Activated T-cell treated with anti-CD3 and anti-CD28 coated beads for 48 hours (primary cell): ENCODE measurements at regions not wholly inside any gene's neighbourhood (a gene's known extent, or its start where the extent isn't known, plus 50 kb on each side); places are given as distances from the start of the nearest gene placed in this dataset.

Experiments used
- DNase-seq: peaks from one replicate; pipeline ENCODE4 v3.0.0-alpha.2; 2020; ENCODE audit warnings: low read depth

DNA sequence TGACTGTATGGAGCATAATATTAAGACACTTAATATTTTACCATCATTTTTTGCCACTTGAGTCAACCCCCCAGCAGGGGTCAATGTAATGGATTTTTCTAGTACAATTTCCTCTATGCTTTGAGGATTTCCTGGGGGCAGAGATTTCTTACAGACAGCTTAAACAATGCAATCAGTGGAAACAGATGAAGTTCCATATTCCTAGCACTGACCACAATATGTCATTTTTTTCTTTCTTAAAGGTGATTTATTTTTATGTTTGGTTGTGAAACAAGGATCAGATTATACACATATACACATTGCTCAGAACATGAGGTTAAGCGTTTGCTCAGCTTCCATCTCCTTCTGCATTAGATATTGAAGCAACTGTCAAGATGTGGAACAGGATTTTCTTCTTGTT, 82.0 kb upstream of the ID4 start:
- DNase-seq: no peak

DNA sequence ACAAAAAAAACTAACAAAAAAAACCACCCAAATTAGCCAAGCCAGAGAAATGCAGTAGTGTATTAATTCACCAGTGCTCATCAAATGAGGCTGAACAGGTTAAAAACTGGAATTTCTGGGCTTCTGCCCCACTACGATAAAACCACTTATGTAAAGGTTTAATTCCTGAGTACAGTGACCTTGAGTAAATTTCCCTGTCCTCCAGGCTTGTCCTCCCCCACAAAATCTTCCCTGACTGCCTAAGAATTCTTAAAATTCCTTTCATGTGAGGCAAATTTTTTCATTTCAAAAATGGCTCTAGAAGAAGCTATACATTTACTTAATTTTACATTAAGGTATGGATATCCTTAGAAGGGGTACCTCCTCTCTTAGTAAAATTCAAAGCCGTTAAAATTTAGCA, 80.1 kb upstream of the ID4 start:
- DNase-seq: no peak

DNA sequence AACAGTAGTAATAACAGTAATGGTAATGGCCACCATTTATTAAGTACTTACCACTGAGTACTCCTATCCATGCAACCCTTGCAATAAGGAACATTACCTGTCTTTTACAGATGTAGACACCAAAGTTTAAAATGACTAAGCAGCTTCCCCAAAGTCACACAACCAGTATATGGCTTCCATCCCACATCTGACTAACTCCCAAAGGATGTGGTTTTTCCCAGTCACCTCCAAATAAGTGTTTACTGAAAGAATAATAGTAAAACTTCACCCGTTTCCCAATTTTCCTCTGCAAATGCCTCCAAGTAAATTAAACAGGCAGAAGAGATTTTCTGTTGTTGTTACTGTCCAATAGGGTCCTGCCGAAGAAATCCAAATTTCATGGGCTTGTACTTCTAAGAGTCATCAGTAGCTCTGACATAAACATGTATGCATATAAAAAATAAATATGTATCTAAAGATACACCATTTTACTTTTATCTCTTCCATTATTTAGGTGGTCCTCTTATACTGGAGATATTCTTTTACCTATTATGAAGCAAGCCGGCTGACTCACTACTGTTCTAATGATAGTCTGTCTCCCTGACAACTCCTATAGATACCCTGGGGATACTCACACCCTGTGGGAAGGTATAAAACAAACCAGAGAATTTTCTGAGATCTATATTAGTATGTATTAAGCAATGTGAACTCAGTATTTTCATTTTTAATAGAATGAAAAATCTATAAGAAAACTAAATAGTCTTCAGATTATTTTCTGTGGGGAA, 77.9 kb upstream of the ID4 start:
- DNase-seq: no peak

DNA sequence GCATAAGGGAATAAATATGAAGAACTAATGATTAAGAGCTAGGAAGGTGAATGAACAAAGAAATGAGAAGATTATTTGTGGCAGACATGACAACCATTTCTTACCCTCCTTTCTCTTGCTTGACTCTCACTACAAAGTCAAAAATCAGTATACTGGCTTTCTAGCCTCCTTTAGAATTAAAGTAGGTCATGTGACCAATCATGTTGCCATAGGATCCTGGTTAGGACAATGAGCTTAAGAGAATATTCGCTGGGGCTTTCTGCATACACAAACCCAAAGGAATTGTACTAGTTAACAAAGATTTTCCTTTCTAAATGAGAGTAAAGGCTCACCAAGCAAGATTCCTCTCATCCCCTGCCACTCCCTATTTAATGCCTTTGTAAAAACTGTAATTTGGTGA, 76.0 kb upstream of the ID4 start:
- no peak for DNase-seq

DNA sequence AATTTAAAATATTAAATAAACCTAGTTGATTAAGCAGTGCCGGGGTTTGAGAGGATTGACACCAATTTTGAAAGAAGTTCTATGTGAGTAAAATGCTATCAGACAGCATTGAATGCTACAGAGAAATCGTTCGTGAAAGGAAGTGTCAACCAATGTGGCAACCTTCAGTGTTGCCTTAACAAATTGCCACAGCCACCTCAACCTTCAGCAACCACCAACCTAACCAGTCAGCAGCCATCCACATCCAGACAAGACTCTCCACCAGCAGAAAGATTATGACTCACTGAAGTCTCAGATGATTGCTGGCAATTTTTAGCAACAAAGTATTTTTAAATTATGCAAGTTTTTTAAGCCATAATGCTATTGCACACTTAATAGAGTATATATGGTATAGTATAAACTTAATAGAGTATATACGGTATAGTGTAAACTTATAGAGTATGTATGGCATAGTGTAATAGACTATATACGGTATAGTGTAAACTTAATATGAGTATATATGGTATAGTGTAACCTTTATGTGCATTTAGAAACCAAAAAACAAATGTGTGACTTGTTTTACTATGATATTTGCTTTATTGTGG, 65.3 kb upstream of the ID4 start:
- no peak for DNase-seq

DNA sequence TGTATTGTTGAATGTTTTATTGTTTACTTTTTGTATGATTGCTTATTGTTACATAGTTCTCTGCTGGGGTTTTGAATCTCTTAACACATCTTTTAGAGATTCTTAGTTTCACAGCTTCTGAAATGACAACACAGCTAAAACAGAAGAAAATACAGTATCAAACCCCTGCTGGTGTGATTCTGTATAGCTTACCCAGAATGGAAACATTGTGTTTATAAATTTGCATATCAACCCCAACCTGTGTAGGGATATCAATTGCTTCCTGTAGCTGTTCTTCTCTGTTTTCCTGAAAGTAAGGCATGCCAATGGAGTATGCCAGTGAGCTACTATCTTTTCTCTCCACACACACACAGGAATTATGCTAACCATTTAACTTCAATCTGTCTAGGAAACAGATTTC, 64.3 kb upstream of the ID4 start:
- DNase-seq: no peak

DNA sequence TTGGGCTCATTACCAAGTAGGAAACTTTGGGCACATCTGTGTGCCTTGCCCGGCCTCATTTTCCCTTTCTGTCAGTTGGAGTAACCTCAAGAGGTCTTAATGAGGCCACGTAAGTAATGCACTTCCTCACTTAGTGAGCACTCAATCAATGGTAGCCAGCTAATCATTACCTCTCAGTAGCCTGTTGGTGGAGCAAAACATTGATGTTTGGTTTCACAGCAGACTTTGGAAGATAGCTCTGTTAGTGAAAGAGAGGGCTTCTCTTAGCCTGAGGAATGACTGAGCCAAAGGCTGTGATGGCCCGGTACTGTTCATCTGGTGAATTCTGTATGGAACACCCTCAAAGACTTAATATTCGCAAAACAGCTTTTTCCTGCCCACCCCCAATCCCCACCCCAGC, 55.9 kb upstream of the ID4 start:
- no peak for DNase-seq

DNA sequence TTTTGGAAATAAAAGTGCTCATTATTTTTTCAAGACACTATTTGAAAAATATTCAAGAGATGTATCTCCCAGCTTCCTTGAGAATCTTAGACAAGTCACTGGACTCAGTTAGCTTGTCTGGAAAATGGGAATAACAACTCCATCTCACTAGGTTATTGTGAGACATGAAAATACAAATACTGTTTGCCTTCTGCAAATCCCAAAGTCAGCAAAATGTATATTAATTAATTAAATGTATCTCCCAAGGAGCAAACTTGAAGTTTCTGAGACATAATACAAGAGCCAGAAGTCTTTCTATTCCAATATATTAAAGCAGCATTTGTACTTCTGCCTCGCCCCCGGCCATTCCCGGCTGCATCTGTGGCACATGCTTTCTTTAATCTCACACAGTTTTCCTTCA, 54.6 kb upstream of the ID4 start:
- no peak for DNase-seq
